NCI-H2227 treated with DMSO at 0.1 percent for 48 hours (cell line): ENCODE measurements at regions not wholly inside any gene's neighbourhood (a gene's known extent, or its start where the extent isn't known, plus 50 kb on each side); places are given as distances from the start of the nearest gene placed in this dataset.

ENCODE experiments used
- DNase-seq: peaks from one replicate; lab custom pipeline; 2025; lab: John Stamatoyannopoulos, UW

- no peak for DNase-seq
These were observed 185.4 kb downstream of the FBXO15 start for GRCh38 chr18:73962256-73962655.

- no peak for DNase-seq
These were observed 185.8 kb downstream of the FBXO15 start for GRCh38 chr18:73961804-73962203.

GRCh38 chr18:73959352-73959751, 188.3 kb downstream of the FBXO15 start:
- DNase-seq, result no peak

GRCh38 chr18:73954268-73954667, 193.4 kb downstream of the FBXO15 start:
- no peak for DNase-seq

GRCh38 chr18:73952296-73952946, 195.2 kb downstream of the FBXO15 start:
- no peak for DNase-seq

GRCh38 chr18:73950116-73950700, 197.4 kb downstream of the FBXO15 start:
- no peak for DNase-seq

DNA sequence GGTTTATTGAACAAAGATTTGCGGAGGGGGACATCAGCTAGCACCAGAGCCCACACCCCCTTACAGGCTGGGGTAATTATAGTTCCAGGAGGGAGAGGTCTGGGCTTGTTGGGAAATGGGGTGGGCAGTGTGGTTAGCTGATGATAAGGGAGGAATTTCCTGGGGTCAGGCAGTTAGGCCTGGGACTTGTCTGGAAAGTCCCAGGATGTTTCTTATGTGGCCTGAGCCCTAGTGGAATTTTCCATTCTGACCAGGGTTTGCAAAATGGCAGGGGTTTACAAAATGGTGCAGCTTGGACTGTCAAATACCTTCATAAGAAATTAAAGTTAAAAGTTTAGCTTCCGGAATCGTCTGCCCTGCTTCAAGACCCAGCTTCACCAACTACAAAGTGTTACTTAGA, 199.1 kb downstream of the FBXO15 start:
- DNase-seq, result no peak

GRCh38 chr18:73948084-73948483, 199.6 kb downstream of the FBXO15 start:
- DNase-seq, result no peak

DNA sequence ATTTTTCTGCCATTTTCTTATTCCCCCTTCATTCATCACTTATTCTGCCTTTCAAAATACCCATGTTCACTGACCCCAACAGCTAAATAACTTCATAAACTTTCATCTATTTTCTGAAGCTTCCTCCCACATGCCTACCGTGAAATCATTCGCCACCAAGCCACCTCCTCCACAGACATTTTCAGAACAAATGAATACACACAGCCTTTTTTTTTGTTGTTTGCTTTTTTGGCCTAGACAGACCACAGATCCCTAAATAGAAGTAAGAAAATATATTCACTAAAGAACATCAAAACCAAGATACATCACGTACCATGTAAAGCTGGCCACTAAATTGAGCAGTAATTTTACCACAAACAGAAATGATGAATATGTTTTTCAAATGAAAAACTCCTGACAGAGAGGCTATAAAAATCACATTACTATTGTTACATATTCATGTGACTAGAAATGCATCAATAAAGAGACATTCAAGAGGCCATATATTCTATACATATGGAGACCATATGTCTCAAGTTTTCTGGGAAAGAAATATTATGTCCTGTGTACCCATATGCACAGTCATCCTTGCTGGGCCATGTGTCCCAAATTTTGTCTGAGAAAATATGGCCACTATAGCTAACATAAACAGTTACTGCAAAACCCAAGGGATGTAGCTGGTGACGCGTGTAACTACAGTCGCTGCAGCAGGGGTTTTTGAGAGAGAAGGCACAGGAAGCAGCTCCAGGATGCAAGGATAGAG, 200.3 kb downstream of the FBXO15 start:
- DNase-seq, result no peak

GRCh38 chr18:73945130-73945792, 202.4 kb downstream of the FBXO15 start:
- DNase-seq, result no peak

- no peak for DNase-seq
These were observed 202.9 kb downstream of the FBXO15 start for GRCh38 chr18:73944715-73945114.

DNA sequence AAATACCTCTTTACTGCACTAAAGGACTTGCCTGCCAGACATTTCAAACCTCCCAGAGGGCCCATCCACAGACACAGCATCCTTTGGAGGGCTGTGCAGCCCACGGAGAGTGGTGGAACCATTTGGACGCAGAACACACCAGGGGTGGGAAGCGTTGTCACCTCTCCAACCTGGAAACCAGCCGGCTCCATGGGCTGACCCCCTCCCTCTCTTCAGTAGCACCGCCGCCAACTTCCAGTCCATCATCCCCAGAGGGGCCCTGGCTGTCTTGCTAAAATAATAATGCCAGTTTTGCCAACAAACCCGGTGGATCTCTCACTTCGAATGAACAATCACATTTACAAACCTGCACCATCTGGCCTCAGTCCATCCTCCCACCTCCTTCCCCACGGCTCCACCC, 203.9 kb downstream of the FBXO15 start:
- no peak for DNase-seq

DNA sequence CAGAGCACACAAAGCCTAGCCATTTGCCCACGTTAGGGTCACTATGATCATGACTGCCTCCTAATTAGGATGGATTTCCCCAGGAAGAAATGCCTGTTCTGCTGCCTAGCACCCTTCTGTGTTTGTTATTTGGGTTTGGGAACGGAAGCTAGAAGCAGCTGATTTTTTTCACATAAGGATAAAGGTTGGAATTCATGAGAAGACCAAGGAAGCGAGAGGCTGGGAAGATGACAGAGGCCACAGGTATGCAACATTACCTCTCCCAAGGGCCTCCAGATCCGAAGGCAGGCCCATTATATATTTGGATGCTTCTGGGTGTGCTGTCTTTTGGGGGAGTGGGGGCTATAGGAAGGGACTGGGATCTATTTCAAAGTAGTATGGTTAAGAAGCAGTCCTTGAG, 204.7 kb downstream of the FBXO15 start:
- no peak for DNase-seq

GRCh38 chr18:73942081-73942625, 205.5 kb downstream of the FBXO15 start:
- no peak for DNase-seq

- no peak for DNase-seq
These were observed 206.9 kb downstream of the FBXO15 start for GRCh38 chr18:73940721-73941120.

- no peak for DNase-seq
These were observed 208.2 kb downstream of the FBXO15 start for GRCh38 chr18:73939391-73939790.

GRCh38 chr18:73933685-73934084, 213.9 kb downstream of the FBXO15 start:
- DNase-seq, result no peak

- DNase-seq, result no peak
These were observed 214.7 kb downstream of the FBXO15 start for GRCh38 chr18:73932976-73933375.

DNA sequence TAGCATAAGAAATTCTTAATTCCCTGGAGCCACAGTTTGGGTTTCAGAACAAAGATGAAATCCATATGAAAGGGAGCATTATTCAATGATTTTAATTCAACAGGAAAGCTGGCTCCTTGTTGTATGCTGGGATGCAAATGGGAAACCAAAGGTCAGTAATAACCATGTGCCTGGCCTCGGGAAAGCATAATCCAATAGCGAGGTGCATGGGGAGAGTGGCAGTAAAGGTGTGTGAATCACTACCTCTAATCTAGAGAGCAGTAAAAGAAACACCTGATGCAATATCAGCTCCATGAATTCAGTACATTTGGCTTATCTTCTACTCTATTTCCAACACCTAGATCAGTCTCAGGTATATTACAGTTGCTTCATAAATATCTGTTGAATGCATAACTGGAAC, 220.1 kb downstream of the FBXO15 start:
- no peak for DNase-seq

- DNase-seq, result no peak
These were observed 222.8 kb downstream of the FBXO15 start for GRCh38 chr18:73924836-73925235.

GRCh38 chr18:73924307-73924706, 223.3 kb downstream of the FBXO15 start:
- DNase-seq, result no peak

- no peak for DNase-seq
These were observed 223.8 kb downstream of the FBXO15 start for GRCh38 chr18:73923866-73924265.

- no peak for DNase-seq
These were observed 227.6 kb downstream of the FBXO15 start for GRCh38 chr18:73920033-73920432.
